ENCODE measurements at regions not wholly inside any gene's neighbourhood (a gene's known extent, or its start where the extent isn't known, plus 50 kb on each side); places are given as distances from the start of the nearest gene placed in this dataset.

DNA sequence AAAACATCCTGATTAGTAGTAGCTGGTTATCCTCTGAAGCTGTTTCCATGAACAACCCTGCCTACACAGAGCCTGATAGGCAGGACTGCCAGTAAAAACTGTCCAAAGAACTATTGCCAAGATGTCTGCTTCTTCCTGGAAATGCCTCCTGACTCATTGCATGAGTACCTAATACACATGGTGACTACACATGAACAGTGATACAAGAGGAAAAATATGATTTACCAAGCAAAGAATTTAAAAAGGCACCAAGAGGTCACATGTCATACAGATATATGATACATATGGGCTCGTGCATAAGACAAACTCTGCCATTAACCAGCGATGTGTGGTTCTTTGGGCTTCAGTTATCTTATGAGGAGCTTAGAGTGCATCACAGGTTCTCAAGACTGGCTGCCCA, 552.3 kb downstream of the SLC16A7 start:
- no peak for DNase-seq

DNA sequence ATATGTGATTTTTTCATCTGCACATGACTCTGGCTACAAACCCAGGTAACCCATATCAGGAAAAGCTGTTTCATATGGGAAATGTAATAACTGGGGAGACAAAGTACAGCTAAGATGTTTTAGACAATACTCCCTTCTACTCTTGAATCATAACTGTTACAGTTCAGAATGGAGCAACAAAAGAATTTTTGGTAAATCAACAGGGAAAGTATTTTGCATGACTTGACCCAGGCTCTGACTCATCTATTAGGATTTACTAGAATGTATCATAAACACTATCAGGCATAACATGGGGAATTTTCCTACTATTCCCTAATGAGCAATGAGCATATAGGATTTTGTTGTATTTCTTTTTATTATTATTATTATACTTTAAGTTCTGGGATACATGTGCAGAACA, 553.0 kb downstream of the SLC16A7 start:
- no peak for DNase-seq

DNA sequence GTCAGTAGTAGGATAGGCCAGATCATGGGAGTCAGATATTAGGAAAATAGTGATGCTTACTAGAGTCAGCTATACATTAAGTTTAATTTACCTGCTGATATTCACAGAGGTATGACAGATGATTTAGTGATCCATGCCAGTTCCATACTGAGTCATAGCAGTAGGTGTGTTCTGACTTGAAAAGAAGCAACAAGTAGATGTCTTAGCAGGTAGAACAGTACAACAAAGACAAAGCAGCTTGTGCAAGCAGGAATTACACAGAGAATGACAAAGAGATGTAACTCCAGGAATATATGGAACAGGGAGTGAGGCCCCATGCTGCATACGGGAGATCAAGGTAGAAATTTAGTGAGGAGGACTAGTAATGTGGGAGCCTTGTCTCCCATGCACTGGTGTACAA, 556.9 kb downstream of the SLC16A7 start:
- DNase-seq: no peak

- no peak for DNase-seq
Observed at GRCh38 chr12:60159761-60160160, 563.9 kb downstream of the SLC16A7 start.

- DNase-seq: no peak
Observed at GRCh38 chr12:60162988-60163720, 567.3 kb downstream of the SLC16A7 start.

GRCh38 chr12:60165781-60166180, 570.0 kb downstream of the SLC16A7 start:
- no peak for DNase-seq

DNA sequence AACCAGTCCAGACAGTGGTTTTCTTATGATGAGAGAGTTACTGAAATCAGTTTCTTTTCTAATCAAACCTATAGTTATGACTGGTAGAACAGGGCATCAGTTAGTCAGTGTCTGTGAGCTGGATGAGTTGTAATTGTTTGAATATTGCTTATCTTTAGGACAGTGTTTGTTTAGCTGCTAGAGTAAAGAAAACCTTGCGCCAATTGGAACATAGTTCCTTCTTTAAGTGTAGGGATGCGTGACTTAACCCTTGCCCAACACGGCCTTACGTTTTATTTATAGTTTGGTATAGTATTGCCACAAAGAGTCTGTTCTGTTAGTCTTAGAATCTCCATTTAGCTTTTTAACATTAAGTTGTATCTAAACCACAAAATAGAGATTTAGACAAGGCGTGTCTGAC, 572.6 kb downstream of the SLC16A7 start:
- DNase-seq: no peak

DNA sequence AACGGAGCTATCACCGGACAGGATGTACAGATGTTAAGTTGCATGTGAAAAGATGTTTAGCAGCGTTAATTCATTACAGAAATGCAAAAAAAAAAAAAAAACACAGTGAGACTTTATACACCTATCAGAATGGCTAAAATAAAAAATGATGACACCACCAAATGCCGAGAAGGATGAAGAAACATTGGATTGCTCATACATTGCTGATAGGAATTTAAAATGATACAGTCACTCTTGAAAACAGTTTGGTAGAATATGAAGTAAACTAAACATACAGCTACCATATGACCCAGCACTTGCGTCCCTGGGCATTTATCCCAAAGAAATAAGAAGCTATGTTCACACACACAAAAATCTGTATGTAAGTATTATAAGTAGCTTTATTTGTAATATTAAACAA, 574.1 kb downstream of the SLC16A7 start:
- DNase-seq: no peak

DNA sequence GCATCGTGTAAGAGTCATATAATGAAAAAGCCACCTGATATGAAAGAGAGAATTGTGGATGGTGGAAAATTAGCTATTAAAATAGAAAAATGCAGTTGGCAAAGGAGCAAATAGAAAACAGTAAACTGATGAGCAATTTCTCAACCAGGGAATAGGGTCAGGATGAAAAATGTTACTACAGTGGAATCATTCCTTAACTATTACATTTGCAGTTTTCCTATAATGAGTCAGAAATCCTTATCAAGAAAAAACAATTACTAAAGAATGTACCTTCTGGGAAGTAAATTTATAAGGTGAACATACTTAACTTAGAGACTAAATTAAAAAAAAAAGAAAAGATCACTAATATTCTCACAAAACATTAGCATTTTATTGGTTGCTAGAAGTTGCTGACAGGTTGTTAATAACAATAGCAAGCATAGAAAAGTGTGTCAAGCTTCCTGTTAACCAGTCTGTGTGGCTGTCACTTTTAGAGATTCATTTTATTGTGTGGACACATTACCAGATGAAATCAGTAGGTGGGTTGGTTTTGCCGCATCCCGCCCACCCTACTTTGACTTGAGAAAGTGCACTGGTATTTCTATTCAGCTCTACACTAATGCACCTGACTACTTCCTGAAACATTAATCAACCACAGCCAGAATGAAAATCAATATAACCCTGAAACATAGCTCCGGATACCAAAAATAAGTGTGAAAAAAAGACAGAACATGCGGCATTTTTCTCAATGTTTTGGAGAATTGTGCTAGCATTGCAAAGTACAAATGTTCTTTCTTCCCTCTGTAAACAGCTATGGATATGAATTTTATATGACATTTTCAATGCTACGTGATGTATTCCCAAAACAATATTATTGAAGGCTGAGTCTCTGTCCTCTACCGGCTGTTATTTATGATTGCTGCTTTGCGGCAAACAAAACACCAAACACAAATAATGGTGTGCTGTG, 576.7 kb downstream of the SLC16A7 start:
- DNase-seq: no peak

GRCh38 chr12:60173224-60174170, 577.7 kb downstream of the SLC16A7 start:
- no peak for DNase-seq

GRCh38 chr12:60174476-60174875, 578.6 kb downstream of the SLC16A7 start:
- no peak for DNase-seq

DNA sequence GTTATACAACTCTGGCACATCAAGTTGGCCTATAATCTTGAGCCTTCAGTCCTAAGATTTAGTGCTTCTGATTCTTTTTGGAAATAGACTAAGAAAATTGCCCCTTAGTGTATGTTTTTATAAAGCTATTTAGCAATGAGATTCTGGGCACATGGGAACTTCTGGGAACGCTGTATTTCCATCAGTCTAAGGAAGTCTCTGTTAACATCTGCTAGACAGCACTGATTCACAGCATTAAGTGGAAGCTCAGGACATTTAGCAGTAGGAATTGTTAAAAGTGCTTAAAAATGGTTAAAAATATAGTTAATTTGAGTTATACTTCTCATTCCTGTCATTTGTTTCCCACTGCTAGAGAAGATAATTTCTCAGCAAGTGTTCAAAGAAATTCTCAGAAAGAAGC, 579.1 kb downstream of the SLC16A7 start:
- DNase-seq: no peak

DNA sequence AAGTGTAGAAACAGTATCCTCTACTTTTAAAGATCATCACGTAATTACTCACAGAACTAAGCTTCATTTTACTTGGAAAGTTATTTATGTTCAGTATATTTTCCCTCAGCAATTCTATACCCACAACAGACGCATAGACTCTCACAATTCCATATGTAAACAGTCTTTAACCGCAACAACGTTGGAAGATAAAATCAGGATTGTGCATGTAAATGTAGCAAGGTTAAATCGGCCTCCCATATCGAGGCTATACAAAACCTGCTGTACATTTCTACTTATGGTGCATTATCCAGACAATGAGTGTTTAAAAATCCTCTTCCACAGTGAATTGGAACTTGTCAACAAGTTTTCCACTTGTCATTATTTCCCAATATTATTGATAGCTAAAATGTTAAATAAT, 581.1 kb downstream of the SLC16A7 start:
- DNase-seq: no peak

DNA sequence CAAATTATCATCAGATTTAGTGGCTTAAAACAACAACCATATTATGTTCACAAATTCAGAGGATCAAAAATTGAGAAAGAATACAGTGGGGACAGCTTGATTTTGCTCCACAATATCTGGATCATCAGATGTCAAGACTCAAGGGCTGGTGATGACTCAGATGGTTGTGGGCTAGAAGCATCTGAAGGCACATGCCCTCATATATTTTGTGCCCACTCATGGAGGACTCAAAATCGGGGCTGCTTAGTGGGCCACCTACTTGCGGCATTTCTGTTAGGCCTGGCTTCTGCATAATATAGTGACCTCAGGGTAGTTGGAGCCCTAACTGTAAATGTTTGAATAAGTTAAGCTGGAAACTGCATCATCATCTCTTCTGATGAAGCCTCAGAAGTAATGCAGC, 584.5 kb downstream of the SLC16A7 start:
- DNase-seq: no peak

DNA sequence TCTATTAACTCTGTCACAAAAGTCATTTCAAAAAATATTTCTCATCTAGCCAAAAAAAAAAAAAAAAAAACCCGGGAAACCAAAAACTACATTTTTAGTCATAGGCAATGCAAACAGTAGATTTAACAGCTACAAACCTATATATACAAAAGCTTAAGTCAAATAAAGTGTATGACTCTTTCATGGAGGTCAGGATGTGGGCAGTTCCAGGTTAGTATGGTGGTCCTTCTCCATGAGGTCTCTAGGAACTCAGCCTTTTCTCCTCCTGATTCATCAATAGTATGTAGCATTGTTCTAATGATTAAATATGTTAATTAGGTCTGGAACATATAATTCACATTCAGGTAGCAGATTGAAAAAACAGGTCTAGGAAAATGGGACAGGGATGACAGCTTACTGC, 586.5 kb downstream of the SLC16A7 start:
- no peak for DNase-seq

DNA sequence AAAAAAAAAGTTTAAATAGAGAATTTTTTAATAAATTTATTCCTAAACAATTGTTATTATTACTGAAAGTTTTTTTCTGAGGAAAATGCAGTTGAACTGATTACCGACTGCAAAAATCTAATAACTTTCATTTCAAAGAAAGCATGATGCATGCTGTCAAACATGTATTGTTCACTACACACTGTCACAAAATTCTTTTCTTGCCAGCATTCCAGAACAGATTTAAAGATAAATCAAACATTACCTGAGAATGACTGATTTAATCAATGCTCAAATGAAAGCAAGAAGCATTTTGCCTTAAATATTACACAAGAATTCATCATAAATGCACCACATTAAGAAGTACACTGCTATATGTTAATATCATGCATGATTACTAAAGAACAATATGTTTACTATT, 588.3 kb downstream of the SLC16A7 start:
- no peak for DNase-seq

GRCh38 chr12:60185060-60185459, 589.2 kb downstream of the SLC16A7 start:
- DNase-seq: no peak

DNA sequence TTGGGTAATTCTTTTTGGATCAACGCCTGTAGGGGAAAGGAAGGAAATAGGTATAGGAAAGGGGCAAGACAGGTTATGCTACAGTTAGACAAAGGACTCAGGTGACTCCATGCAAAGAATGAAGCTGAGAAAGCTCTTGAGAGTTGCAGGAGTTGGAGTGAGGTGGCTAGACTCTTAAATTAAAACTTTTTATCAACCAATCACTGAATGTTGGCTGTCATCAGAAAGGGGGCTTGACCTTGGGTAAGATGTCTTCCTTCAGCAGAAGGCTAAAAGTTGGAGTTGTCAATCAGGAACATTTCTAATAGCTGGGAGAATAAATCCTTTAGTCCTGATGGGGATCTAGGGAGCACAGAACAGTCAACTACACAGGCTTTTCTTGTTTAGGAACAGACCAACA, 595.4 kb downstream of the SLC16A7 start:
- DNase-seq: no peak

GRCh38 chr12:60191676-60192359, 596.0 kb downstream of the SLC16A7 start:
- no peak for DNase-seq

GRCh38 chr12:60194678-60195077, 598.8 kb downstream of the SLC16A7 start:
- no peak for DNase-seq

DNA sequence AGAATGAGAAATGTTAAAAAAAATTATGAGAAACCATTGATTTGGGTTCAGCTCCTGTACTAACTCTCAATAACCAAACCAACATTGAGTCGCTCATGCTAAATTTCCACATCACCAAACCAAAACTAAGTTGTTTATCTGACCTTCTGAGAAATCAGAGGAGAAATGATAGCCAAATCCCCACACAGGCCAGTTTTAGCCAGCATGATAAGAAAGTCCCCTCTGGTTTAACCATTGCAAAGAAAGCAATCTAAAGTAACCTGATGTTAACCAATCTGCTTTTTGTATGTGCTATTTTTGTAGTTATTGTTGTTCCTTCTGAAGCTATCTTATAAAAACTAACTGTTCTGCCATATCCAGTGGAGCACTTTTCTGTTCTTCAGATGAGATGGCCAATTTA, 599.7 kb downstream of the SLC16A7 start:
- no peak for DNase-seq

DNA sequence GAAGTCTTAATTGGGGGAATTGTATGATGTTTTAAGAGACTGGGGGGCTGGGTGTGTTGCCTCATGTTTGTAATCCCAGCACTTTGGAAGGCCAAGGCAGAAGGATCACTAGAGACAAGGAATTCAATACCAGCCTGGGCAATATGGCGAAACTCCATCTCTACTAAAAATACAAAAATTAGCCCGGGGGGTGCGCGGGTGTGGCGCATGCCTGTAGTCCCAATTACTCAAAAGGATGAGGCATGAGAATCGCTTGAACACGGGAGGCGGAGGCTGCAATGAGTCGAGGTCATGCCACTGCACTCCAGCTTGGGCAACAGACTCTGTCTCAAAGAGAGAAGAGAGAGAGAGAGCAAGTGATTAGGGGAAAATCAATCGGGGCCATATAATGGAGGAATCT, 600.5 kb downstream of the SLC16A7 start:
- no peak for DNase-seq
